ENCODE measurements at regions not wholly inside any gene's neighbourhood (a gene's known extent, or its start where the extent isn't known, plus 50 kb on each side); places are given as distances from the start of the nearest gene placed in this dataset.
"Not testable (repeated sequence)": the region's sequence is repeated elsewhere in the genome, so short reads cannot be mapped to it uniquely, and the experiment has no call there.

DNA sequence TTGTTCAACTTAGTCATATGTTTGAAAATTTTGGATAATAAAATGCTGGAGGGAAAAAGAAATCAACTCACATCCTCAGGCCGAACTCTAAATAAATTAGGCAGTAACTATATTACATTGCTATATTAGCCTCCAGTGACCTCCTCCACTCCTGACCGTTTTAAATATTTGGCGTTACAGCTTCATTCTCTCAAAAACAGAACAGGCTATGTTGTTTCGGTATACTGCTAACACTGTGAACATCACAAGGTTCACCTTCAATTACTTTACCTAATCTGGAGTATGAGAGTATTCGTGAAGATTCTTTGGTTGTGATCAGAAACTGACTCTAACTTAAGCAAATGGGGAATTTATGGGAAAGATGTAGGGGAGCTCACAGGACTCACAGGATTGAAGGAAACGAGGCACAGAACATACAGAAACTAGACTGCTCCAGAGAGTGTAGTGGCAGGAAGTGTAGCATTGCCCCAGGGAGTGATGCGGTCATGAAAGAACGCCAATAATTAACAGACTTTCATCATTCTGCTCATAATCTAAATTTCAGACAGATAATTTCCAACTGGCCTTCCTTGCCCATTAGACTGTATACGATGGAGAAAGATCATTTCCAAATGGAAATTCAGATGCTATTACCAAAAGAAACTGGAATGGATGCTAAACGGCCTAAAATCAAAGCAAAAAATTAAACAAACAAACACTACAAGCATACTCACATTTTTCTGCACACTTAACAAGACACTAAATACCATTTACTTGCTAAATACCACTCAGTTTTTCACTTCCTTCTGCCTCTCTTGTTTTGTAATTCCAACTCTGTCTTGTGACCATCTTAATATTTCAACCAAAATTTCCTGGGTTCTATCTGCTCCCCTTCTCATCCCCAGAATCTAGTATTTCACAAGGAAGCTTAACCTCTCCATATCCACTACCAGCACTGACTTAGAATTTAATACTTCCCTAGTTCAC is 110.1 kb upstream of the LPAR1 start:
- no peak for DNase-seq

DNA sequence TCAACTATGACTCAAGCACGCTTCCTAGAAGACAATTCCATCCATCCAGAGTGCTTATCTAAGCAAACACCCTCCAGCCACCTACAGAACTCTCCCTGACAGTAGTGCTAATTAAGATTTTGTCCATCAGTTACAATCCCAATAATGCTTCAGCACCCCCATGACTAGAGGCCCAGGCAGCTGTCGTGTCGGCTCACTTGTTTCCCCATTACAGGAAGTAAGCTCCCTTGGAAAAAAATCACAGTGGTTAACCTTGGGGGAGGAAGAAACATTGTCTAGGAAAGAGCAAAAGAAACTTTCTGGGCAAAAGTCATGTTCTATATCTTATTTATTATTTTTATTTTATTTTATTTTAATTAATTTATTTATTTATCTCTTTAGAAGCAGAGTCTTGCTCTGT is 108.8 kb upstream of the LPAR1 start:
- no peak for DNase-seq

DNA sequence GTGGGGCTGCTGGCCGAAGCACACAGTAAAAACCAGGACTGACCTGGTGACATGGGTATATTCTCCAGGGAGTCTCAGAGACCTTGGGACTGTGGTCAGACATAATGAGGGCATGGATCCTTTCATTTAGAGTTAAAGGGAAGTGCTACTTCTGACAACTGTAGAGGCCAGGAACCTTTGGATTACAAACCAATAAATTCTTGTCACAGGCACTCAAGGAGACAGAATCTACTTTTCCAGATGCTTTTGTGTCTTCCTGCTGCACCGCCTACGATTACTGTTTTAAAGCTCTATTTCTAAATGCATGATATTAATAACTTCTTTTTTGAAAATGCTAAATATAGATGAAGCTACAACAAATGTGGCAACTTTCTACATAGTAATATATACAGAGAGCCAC is 106.5 kb upstream of the LPAR1 start:
- DNase-seq, result no peak

DNA sequence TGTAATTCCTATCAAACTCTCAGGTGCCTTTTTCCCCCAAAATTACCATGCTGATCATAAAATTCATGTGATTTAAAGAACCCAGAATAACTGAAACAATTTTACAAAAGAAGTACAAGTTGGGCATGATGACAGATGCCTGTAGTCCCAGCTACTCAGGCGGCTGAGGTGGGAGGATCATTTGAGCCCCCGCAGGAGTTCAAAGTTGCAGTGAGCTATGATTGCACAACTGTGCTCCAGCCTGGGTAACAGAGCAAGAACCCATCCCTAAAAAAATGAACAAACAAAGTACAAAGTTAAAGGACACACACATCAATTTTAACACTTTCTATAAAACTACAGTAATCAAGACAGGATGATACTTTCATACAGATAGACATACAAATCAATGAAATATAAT is 97.9 kb upstream of the LPAR1 start:
- no peak for DNase-seq

DNA sequence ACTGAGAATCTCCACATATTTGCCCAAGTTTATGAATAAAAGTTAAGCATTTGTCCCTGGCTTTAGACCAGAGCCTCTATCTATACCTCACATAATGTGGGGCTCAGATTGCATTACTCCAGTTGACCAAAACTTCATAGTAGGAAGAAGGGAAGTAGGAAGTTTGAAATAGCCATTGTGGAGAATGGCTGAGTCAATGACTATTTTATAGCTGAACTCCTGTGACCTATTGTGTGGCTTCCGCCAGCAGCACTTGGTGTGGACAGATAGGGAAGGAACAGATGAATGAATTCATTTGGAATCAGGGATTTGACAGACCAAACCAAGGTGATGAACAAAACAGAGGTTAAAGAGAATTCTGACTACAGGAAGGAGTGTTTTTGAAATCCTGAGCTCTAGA is 92.9 kb upstream of the LPAR1 start:
- no peak for DNase-seq

DNA sequence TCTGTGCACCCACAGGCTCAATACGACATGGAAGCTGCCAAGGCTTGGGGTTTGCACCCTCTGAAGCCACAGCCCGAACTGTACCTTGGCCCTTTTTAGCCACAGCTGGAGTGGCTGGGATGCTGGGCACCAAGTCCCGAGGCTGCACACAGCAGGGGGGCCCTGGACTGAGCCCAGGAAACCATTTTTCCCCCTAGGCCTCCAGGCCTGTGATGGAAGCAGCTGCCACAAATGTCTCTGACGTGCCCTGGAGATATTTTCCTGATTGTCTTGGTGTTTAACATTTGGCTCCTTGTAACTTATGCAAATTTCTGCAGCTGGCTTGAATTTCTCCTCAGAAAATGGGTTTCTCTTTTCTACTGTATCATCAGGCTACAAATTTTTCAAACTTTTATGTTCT is 82.3 kb upstream of the LPAR1 start:
- no peak for DNase-seq

DNA sequence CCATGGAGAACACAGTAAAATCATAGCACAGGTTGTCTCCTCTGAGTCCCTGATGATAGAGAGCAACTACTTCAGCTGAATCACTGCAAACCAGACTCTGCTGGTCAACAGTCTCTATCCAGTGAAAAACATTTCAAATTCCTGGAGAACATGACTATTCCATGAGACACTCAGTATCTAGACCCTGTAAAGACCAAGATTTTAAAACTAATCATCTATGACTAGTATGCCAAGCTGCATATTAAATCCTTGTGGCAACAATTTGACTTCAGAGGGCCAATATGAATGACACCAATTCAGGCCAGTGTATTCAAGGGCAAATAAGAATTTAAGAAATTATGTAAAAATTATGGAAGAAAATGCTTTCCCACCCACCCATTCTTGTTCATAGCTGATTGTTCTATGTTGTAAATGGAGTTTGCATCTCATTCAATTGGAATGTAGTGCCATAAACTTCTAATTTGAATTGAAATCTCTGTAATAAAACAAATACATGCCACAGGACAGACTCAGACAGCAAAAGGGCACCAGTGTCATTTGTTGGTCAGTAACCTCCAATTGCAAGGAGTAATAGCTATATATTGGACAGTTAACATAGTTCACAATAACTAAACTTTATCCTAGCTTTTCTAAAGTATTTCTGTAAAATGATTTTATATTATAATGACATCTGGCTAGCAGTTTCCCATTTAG is 80.1 kb upstream of the LPAR1 start:
- DNase-seq, result no peak

DNA sequence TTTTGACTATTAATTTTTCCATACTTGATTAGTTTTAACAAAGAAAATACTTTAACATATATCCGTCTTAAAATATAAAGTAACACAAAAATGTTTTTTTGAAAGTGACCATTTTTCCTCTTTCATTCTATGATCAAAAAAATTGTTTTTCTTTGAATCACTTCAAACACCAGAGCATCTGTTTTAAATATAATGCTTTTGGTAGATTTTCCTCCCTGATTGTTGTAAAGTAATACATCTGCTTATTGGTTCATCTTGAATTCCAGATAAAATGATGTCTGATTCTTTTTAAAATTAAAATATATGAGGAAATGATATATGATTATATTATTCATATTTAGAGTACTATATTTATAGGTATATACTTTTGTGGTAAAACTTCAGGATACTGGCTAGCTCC is 76.2 kb upstream of the LPAR1 start:
- DNase-seq, result no peak

DNA sequence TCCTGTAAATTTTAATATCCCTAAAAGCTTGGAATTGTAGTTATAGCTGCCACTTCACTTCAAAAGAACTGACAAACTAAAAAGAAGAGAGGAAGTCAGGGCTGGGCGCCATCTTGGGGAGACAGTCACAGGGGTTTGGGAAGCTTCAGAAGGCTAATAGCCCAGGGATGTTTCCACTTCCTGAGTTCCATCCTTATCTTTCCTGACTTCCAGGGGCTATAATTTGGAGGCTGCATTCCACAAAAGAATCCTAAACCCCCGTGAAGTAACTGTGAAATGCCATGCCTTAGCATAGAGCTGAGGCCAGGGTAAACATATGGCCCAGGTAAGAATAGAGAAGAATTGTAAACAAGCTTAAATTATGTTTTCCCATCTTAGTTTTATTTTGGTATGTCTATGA is 75.4 kb upstream of the LPAR1 start:
- DNase-seq, result no peak

DNA sequence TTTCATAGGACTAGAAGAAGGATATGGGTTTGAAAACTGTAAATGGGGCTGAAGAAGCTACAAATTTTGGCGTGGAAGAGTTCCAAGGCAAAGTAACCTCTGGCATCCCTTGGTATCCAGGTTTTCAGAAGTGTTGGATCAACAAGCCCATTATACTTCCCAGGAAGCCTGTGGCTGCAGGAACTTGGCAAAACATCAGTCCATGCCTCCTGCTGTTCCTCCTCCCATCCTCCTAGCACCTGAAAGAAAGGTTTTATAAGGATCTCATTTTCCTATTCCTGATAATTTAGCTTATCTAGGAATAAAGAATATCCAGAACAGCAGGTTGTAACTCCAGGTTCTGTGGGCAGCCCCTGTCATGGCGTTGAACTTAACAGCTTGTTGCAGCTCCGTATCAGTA is 72.5 kb upstream of the LPAR1 start:
- DNase-seq, result no peak

DNA sequence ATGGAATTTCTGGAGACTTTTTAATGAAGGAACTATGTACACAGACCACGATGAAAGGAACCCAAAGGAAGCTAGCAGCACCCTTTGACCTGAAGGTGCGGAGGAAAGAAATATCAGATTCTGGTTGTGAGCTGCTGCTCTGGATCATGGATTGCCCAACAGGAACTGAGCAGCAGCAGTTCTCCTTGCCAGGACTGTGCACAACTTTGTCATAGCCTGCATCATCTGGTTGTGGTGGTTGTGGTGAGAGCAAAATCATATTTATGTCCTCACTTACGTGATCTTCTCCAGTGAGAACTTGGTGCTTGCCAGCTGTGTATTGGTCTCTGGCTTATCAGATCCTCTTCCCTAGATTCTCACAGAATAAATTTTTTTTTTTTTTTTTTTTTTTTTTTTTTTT is 70.7 kb upstream of the LPAR1 start:
- DNase-seq, result peak; percentile 26

DNA sequence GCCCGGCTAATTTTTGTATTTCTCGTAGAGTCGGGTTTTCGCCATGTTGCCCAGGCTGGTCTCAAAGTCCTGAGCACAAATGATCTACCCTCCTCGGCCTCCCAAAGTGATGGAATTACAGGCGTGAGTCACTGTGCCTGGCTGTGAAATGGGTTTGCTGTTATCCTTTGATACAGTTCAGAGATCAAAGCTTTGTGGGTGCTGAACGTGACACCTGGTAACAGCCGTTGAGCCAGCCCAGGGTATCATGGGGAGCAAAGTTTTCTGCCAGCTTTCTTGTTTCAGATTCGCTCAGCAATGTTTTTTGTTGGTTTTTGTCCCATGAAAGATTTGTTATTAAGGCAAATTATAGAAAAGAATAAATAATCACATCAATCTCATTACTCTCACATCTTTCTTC is 68.9 kb upstream of the LPAR1 start:
- DNase-seq, result no peak

DNA sequence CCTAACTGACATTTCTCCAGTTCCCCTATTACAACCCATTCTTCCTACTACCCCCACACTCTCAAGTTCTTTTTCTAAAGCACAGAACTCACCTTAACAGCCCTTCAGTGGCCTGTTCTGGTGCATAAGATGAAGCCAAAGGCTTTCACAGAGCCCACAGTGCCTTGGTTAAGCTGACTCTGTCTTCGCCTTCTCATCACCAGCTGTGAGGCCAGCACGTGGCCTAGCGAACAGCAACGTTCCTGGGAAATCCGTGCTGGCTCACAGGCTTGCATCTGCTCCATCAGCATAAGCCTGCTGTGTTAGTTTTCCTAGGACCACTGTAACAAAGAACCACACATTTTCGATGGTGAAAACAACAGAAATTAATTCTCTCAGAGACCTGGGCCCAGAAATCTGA is 67.9 kb upstream of the LPAR1 start:
- no peak for DNase-seq

DNA sequence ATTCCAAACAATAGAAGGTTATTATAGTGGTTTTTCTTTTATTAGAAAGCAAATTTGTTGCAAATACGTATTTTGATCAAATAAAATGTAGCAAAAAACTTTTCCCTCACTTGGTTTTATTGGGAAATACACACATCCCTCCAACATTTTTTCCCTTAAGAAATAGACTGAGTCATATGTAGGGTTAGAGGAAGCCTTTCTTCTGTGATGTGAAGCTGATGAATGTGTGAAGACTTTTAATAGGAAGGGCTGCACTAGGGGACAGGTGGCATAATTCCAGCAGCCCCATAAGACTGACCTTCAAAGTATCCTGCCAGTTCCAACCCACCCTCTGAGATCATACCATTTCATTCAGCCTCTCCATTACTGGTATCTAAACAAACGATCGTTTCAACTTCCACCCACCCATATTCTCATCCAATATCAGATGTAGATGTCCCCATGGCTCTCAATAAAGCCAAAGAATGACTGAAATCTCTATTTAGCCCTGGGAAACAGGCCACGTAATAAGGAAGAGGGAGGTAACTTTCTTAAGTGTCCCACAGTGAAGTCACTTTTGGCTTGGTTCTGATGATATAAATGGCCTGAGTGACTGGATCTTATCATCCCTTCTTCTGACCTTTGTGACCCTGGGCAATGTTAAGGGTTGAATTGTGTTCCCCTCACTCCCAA is 64.7 kb upstream of the LPAR1 start:
- DNase-seq, result no peak

DNA sequence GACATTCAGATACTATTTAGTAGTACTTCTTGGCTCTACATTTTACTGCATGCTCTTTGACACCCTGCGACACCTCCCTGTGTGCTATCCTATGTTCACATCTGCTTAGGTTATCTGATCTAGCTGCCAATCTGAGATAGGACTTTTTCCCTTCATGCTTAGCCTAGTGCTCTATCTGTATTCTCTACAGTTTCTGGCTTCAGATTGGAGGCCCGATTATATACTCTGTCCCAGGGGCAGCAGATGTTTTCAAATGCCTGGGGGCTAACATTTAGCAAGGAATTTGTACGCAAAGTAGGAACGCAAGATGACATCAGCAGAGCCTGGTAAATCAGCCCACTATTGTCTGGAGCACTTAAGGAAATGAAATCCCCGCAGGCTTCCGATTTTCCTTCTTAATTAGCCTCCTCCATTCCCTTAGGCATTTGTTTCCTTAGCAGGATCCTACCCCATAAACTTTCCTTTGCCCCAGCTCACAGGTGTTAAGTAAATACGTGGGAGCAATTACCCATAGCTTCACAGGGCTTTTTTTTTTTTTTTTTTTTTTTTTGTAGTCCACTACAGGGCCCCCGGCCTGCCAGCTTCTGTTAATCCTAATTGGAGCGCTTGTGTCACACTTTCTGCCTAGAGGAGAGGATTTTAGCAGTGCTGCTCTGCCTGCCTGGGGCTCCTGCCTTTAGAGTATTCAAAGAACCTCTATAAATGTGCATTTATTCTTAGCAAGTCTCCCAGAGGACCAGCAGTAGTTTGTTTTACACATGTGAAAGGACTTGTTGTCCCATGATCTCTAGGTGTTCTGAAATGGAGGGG is 61.1 kb upstream of the LPAR1 start:
- no peak for DNase-seq

DNA sequence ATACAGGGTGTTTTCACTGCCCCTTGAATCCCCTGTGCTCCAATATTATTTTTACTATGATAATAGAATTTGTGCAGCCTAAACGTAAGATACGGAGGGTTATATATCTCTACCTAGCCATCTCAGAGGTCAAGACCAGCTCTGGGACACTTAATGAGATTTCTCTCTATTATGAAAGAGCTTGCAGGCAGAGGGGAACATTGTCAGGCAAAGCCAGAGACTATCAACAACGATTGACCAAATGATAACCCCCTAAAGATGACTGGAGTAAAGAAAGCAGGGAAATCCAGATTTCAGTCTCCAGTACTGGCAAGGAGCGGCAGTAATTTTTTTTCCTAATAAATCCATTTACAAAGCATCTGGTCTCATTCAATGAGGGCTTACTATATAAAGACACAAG is 59.8 kb upstream of the LPAR1 start:
- DNase-seq, result no peak

DNA sequence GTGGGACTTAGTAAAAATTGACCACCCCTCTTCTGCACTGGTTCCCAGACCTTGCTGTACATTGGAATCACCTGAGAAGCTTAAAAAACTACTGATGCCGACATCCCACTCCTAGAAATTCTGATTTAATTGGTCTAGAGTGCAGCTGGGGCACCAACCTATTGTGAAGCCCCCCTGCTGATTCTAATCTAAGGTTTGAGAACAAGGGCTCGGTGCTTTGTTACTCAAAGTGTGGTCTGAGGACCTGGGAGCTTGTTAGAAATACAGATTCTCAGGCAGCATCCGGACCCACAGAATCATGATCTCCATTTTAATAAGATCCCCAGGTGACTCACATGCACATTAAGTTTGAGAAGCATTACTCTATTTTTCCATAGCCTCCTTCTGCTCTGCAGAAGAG is 57.8 kb upstream of the LPAR1 start:
- no peak for DNase-seq

DNA sequence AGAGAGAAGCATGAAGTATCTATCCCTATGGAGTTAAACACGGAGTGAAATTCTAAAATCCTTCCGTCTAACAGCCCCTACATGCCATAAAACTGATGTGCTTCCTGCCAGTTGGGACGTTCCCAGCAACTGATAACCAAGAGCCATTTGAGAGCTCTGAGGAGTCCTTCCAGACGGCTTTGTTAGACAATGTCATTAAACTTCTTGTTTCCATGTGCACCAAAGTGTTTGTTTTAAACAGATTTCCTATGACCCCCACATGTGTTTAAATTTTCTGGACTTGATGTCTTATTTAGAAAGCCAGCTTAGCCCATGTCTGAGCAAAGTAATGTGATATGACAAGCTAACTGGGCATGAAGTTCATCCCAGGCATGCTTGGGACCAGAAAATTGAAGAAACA is 57.2 kb upstream of the LPAR1 start:
- no peak for DNase-seq

DNA sequence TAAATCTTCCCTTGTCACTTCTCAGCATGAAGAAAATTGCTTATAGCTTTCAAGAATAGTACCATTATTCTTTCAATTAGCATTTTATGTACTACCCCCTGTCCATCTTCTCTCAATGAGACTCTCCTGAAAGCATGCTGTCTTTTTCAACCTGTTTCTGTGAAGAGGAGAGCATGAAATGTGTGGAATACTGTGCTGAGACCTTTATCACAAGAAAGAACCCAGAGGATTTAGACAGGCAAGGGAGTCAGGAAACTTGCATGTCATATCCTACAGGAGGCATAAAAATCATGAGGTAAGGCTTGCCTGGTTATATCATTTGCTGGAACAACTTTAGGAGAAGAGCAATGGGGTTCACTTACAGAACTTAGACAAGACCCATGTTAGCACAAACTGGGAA is 56.7 kb upstream of the LPAR1 start:
- DNase-seq, result peak; percentile 61

DNA sequence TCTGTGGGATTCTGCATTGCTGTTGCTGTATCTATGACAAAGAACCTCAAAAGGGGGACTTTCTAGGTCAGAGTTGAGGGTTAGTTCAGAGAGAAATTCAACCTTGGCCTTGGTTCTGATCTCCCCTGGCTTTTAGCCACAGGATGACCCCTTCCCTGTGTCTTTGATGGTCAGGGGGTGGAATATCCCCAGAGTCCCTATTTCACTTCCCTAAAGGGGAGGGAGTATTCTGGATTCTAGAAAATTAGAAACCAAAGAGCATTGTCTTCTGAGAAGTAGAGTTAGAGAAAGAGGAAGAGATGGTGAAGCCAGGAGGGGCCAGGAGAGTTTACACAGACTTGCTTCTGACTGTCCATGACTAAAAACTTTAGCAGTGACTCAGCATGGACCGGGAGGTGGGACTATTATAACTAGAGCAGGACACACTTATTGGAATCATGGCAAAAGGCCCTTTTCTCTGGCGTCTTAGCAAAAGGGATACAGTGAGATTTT is 56.2 kb upstream of the LPAR1 start:
- peak; percentile 91 for DNase-seq

DNA sequence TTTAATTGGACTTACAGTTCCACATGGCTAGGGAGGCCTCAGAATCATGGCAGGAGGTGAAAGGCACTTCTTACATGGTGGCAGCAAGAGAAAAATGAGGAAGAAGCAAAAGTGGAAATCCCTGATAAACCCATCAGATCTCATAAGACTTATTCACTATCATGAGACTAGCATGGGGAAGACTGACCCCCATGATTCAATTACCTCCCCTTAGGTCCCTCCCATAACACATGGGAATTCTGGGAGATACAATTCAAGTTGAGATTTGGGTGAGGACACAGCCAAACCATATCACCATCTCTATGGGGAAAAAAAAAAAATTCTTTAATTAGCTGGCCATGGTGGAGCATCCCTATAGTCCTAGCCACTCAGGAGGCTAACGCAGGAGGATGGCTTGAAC is 53.9 kb upstream of the LPAR1 start:
- DNase-seq, result not testable (repeated sequence)

All from OCI-M1 (cell line).